HG03025 (cell line): ENCODE measurements at regions not wholly inside any gene's neighbourhood (a gene's known extent, or its start where the extent isn't known, plus 50 kb on each side); places are given as distances from the start of the nearest gene placed in this dataset.
A peak's percentile ranks its signal among the peaks of the same experiment; 100 is the strongest.
"Not testable (repeated sequence)": the region's sequence is repeated elsewhere in the genome, so short reads cannot be mapped to it uniquely, and the experiment has no call there.

Experiments
- ATAC-seq: cut with Tn5 transposase; IDR thresholded peaks from one replicate; pipeline ENCODE4 v1.9.1; 2021; ENCODE audit warnings: mild to moderate bottlenecking, moderate library complexity; ENCODE audit not compliant: unreplicated experiment, low FRiP score

DNA sequence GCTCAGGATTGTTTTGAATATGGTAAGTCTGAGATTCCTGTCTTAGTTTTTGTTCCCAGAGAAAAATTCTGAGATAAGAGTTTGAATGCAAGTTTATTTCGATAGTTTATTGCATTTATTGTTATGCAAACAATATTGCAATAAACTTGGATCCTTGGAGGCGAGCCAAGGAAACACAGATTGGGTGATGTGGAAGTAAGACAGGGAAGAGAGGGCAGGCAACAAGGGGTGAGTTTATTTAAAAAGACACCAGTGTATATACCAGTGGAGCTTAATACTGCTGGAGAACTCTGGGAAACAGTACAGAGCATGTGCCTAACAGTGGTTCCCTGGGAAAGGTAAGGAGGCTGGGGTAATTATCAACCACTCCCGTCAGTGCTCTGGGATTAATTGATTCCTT lies 87.5 kb upstream of the NEDD4L start:
- ATAC-seq: no peak

DNA sequence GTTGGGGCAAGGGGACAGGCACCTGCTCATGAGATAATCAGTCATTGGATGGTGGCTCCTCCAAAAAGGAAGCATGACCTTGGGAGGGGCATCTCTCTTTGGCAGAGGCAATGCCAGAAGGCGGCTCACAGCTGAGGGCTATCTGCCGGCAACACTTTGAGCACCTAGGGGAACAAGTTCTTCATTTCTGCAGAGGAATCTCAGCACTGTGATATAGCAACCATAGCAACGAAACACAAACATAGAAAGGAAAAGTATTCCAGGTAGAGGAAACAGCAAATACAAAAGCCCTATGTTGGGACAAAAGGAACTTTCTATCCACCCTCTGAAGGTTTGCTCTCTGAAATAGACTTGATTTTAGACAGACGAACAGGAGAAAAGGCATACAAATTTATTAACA lies 89.1 kb upstream of the NEDD4L start:
- ATAC-seq: no peak

DNA sequence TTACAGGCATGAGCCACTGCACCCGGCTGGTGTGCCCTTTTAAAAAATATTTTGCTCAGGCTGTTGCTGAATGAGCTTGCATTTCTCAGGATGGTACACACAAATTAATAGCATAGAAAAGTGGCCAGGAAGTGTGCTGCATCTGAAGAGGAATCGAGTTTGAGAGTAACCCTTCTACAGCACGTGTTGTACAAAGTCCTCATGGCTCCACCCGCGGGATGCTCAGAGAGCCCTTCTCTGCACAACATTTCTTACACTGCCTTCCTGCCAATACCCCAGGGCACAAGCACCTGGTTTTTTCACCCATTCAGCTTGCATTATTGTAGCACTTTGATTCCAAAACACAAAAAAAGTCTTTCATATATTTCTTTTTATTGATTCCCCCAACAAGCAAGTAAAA lies 90.1 kb upstream of the NEDD4L start:
- ATAC-seq: no peak

DNA sequence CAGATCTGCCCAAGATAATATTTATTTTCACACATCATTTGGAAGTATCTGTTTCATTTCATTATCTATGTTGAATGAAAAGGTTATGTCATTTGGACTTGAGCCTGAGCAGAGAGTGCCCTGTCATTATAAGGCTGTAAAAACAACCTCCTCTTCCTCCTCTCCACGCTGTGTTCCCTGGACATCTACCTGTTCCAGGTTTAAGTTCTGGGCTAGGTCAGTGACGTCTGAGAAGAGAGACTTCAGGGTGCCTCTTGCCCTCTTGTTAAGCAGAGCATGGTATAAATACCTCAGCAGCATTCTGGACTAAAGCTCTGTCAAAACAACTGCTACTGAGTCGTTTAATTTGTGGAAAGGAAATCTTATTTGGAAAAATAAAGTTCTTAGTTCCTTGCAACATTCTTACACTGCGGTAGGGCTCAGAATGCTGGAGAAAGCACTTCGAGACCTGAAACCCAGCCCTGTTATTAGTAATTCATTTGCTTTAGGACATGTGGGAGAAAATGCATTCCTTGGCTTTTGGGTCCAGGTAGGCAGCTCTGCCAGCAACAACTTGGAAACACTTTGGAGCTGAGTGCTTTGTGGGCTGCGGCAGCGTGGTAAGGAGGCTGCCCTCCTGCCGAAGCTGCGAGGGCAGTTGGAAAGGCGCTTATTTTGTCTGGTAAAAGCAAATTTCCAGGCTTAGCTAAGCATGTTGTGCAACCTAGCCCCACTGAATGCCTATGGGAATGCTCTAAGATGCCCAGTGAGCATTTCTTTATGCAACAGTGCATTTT lies 91.8 kb upstream of the NEDD4L start:
- ATAC-seq: no peak

DNA sequence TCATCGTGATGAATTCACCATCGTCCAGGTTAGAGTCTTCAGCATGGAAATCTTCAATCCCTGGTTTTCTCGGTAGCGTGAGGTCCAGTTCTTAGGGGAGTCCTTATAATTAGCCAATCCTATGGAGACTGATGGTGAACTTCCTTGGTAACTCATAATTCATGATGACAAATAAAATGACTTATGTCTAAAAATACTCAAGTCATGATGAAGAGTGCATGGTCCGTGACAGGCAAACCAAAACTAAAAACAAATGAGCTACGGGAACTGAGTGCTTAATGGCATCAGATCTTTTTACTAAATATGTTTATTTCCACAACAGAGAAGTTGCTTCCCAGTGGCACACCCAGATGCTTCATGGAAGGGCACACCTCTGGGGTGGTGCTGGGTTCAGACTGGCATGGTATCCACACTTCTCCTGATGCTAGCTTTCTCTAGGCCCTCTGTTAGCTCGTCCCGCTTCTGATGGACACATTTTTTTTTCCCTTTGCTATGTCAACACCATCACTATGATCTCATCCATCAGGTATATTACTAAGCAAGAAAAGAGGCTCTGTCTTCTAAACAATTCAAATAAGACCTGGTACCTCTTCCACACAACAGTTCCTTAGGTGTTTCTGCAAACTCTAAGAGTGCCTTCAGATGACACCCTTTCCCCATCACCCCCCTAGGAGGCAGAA lies 92.8 kb upstream of the NEDD4L start:
- ATAC-seq: no peak

DNA sequence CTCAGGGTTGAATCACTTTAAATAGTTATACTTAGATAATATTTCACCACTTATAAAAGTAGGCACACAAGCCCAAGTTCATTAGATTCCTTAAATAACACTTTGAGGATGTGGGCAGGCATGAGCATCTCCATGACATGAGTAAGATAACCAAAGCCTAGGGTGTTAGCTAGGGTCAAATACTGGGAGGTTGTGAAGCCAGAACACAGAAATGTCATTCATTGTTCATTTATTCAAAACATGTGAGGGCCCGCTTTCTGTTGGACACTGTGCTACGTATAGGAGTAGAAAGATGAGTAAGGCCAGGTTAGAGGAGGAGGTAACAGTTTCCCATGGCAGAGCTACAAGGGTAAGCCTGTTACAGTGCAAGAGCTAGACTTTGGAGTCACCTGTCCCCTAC lies 93.5 kb upstream of the NEDD4L start:
- ATAC-seq: no peak

DNA sequence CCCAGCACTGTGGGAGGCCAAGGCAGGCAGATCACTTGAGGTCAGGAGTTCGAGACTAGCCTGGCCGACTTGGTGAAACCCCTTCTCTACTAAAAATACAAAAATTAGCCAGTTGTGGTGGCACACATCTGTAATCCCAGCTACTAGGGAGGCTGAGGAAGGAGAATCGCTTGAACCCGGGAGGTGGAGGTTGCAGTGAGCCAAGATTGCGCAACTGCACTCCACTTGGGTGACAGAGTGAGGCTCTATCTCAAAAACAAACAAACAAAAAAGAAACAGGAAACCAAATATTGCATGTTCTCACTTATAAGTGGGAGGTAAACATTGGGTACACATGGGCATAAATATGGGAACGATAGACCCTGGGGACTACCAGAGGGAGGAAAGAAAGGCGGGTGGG lies 94.7 kb upstream of the NEDD4L start:
- not testable (repeated sequence) for ATAC-seq

DNA sequence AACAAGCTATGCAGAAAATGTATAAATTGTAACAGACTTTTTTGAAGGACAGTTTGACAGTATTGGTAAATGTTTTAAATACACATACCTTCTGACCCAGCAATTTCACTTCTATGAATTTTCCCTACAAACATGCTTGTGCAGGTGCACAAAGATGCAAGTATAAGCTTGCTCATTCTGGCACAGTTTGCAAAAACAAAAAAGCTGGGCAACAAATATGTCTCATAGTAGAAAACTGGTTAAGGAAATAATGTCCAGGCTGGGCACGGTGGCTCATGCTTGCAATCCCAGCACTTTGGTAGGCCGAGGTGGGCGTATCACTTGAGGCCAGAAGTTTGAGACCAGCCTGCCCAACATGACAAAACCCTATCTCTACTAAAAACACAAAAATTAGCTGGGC lies 96.9 kb upstream of the NEDD4L start:
- no peak for ATAC-seq

DNA sequence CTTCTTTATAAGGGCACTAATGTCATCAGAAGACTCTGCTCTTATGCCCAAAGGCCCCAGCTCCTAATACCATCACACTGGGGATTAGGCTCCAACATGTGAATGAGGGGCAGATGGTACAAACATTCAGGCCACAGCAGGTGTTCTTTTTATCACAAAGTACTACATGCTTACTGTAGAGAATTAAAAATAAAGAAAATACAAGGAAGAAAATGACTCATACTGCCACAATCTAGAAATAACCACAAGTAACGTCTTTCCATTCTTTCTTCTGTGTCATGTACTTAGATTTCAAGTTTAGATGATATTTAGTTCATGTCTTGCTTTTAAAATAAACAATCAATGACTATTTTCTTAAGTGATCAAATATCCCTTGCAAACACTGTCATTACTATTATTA lies 100.3 kb upstream of the NEDD4L start:
- ATAC-seq: no peak

DNA sequence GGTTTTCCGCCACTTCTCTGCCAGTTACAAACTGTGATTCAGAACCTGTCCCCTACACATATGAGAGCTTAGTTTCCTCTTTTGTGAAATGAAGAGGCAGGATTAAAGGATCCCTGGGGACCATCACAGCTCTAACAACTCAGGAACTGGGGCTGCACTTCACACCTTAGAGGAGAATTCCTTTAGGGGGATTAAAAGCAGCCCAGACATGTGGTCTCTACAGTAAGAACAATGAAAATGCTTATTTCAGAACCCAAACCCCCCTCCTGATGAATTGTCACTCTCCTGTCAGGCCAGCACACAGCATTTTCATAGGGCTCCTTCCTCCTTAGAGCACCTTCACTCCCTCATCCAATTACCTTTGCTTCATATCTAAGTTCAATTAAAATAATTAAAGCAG lies 101.5 kb upstream of the NEDD4L start:
- no peak for ATAC-seq

DNA sequence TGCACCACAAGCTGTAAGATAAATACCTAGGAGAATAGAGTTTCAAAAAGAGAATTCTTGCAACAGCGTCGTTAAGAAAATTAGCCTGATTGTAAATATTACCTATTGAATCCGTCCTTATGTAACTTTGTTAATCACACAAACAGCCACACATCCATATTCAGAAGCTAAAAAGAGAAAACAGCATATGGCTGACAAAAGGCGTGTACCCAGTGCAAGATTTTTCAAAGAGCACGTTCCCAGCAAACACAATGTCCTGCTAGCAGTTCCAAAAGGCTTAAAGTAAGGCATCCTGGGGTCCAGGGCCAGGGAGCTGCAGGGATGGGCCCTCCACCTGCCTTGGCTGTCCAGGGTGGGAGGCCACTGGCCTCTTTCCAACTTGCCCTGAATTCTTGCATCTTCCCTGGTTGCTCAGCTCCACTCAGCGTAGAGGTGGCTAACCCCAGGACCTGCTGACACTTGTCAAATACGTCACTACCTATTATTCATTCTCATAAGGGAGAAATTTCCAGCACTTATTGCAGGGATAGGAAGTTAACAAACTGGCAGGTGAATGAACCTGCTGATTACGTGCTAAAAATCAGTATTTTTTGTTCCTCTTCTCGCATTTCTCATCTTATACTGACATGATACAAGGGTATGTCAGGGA lies 102.1 kb upstream of the NEDD4L start:
- no peak for ATAC-seq

DNA sequence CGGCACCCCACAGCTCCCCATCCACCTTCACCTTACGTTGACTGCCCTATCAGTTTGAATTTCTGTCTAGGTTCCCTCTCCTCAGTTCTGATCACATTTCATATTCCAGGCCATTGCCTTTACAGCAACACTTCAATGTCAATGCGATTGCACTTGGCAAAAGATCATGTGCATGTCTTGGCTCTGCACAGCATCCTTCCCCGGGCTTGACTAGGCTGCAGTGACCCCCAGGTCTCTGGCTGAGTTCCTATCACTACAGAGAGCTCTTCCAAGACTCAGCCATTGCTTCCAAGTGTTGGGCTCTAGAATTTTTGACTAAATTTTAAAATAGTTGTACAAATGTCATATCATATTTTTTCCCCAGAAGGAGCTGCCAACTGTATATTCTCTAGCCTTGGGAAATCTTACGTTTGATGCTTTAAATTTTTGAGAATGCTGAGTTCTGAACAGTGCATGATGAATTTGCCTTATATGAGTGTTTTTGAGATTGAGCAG lies 103.8 kb upstream of the NEDD4L start:
- no peak for ATAC-seq

DNA sequence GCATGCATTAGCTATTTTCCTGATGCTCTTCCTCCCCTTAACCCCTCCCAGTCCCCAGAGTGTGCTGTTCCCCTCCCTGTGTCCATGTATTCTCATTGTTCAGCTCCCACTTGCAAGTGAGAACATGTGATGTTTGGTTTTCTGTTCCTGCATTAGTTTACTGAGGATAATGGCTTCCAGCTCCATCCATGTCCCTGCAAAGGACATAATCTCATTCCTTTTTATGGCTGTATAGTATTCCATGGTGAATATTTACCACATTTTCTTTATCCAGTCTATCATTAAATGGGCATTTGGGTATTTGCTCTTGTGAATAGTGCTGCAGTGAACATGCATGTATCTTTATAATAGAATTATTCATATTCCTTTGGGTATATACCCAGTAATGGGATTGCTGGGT lies 109.7 kb upstream of the NEDD4L start:
- ATAC-seq: not testable (repeated sequence)

DNA sequence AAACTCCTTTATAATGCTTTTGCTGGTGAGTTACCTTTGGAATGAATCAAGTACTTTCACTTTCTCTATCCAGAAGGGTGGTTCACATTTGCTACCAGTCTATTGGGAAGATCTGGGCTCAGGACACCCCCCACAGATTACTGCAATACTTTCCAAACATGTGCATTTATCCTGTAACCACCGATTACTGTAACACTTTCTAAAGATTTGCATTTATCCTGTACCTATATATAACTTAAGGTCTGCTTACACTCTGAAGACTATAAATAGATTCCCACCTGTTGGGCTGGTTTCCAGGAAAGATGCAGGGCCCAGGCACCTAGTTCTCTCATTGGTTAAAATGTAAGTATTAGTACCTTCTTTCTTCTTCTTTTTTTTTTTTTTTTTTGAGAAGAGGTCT lies 113.0 kb upstream of the NEDD4L start:
- peak; percentile 47 for ATAC-seq

DNA sequence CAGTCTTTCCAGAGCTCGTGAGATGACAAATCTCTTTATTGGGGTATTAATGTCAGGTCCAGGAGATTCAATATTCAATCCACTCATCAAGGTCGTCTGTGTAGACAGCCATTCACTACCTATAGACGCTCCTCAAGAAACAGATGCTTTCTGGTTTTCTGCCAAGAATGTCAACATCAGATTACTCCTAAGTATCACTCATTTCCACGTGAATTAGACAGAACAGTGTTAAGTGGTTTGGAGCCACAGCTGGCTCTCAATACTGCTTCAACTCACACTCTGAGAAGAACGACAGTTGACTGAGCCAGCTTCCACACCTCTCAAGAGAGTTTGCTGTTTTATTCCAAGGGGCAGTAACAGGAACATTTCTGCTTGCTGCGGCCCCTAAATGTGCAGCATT lies 113.5 kb upstream of the NEDD4L start:
- ATAC-seq: no peak

DNA sequence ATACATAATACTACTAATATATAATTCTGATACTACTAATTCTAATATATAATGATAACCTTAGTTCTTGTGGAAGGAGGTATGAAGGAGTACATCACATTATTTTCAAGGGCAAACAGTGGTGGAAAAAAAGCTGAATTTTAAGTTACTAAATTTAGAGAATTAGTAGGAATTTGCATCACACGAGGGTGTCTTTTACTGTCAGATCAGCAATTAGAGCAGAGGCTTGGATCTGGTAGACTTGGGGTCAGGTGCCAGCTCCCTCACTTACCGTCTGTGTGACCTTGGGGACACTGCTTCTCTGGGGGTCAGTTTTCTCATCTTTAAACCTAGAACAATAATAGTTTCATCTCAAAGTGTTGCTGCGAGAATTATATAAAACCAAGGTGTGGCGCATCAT lies 114.1 kb upstream of the NEDD4L start:
- no peak for ATAC-seq

DNA sequence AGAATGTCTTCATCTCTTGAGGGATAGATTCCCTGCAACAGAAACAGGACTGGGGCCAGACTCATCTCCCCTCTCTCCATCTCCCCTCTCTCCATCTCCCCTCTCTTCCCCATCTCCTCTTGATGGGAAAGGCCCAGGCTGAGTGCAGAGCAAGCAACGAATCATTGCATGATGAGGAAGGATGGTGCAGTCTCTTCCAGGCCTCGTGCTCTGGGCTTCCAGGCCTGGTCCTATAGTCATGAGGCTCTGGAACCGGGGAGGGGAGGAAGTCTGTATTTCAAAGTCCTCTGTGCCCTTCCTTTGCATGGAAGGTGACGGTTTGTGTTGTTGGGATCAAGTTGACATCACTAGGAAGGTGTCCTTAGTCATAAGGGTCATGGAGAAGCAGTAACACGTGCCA lies 115.6 kb upstream of the NEDD4L start:
- no peak for ATAC-seq

DNA sequence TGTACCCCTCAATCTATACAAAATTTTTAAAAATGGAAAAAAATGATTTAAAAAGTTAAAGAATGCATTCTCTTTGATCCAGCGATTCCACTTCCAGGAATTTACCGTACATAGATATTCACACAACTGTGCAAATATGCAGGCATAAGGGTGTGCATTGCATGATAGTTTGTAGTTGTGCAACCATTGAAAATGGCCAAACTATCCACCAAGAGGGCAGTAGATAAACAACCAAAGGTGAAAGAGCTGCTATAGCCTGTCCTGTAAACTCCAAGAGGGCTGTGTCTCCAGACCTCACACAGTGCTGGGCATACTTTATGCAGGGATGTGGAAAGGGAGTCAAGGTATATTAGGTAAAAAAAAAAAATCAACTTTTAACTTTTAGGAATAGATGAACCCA lies 116.5 kb upstream of the NEDD4L start:
- no peak for ATAC-seq

DNA sequence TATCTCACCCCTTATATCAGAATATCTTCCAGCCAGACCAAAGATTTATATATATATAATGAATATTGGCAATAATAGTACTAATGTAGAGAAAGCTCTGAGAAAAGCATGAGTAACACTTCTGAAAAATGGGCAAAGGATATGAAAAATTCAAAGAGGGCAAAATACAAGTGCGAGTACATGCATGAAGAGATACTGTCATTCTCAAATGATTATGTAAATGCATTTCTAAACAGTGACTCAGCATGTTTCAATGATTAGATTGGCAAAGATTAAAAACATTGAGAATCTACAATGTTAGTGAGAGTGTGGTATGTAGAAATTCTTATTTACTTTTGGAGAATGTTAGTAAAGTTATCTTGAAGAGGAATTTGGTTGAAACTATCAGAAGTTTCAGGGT lies 118.3 kb upstream of the NEDD4L start:
- ATAC-seq: no peak

DNA sequence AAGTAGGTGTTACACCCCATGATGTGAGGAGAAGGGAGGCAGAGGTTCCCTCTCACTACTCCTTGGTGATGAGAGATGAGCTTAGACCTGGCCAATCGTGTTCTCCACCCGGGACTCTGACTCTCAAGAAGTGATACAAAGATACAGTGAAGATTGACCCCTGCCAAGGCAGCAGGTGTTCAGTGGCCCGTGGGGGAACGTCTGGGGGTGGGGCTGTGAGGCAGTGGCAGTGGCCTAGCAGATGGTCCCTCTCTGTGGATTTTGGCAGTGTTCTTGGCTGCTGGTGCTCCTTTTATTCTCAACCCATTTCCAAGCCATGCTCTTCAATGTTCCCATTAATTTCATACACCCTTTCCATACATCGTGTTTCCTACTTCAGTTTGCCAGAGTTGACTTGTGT lies 120.4 kb upstream of the NEDD4L start:
- no peak for ATAC-seq

DNA sequence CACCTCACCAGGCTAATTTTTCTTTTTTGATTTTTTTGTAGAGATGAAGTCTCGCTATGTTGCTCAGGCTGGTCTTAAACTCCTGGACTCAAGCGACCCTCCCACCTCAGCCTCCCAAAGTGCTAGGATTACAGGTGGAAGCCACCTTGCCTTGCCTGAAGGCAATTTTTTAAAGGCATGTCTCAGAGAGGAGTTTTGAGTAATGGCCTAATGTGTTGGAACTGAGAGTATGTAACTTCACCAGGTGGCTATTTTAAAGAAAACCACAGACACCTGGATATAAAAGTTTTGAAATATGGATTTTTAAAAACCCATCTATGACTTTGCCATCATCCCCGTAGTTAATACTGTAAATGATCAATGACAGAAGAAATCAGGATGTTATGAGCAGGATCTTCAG lies 119.8 kb upstream of the ATP8B1 start:
- ATAC-seq: no peak

DNA sequence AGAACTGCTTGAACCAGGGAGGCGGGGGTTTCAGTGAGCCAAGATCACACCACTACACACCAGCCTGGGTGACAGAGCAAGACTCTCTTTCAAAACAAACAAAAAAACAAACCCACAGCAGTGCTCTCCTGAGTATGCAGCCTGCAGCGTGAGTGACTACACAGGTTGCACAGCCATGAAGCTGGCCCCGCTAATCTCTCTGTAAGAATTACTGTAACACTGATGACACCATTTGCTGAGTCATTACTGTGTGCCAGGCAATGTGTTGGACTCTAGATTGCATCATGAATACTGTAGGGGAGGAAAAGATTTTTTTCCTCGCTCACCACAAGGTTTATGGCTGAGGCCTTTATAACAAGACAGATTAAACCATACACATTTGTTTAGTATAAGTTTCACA lies 118.6 kb upstream of the ATP8B1 start:
- no peak for ATAC-seq
